ENCODE measurements at regions not wholly inside any gene's neighbourhood (a gene's known extent, or its start where the extent isn't known, plus 50 kb on each side); places are given as distances from the start of the nearest gene placed in this dataset.

GRCh38 chr13:38520041-38520440 is 166.8 kb upstream of the FREM2 start:
- no peak for DNase-seq

GRCh38 chr13:38527140-38527539 is 159.7 kb upstream of the FREM2 start:
- no peak for DNase-seq

- no peak for DNase-seq
Observed at GRCh38 chr13:38528986-38529385, 157.9 kb upstream of the FREM2 start.

GRCh38 chr13:38530492-38530891 is 156.4 kb upstream of the FREM2 start:
- DNase-seq: no peak

- no peak for DNase-seq
Observed at GRCh38 chr13:38535261-38535660, 151.6 kb upstream of the FREM2 start.

GRCh38 chr13:38537051-38537450 is 149.8 kb upstream of the FREM2 start:
- no peak for DNase-seq

GRCh38 chr13:38538422-38538821 is 148.5 kb upstream of the FREM2 start:
- DNase-seq: no peak

- no peak for DNase-seq
Observed at GRCh38 chr13:38539632-38540031, 147.2 kb upstream of the FREM2 start.

GRCh38 chr13:38542601-38543000 is 144.3 kb upstream of the FREM2 start:
- DNase-seq: peak; percentile 16

- DNase-seq: no peak
Observed at GRCh38 chr13:38543561-38543960, 143.3 kb upstream of the FREM2 start.

- no peak for DNase-seq
Observed at GRCh38 chr13:38563739-38564138, 123.1 kb upstream of the FREM2 start.

GRCh38 chr13:38564256-38565150 is 122.4 kb upstream of the FREM2 start:
- no peak for DNase-seq

- DNase-seq: no peak
Observed at GRCh38 chr13:38566023-38566422, 120.9 kb upstream of the FREM2 start.

GRCh38 chr13:38566519-38566918 is 120.4 kb upstream of the FREM2 start:
- DNase-seq: no peak

GRCh38 chr13:38570706-38571105 is 116.2 kb upstream of the FREM2 start:
- no peak for DNase-seq

GRCh38 chr13:38575427-38575826 is 111.5 kb upstream of the FREM2 start:
- DNase-seq: no peak

GRCh38 chr13:38577048-38577447 is 109.8 kb upstream of the FREM2 start:
- peak; percentile 3 for DNase-seq

- peak; percentile 42 for DNase-seq
Observed at GRCh38 chr13:38582133-38582532, 104.7 kb upstream of the FREM2 start.

GRCh38 chr13:38590230-38590629 is 96.6 kb upstream of the FREM2 start:
- no peak for DNase-seq

GRCh38 chr13:38590796-38591507 is 95.9 kb upstream of the FREM2 start:
- no peak for DNase-seq

GRCh38 chr13:38602266-38602665 is 84.6 kb upstream of the FREM2 start:
- peak; percentile 1 for DNase-seq

- DNase-seq: no peak
Observed at GRCh38 chr13:38606699-38607535, 80.0 kb upstream of the FREM2 start.

- DNase-seq: no peak
Observed at GRCh38 chr13:38617936-38618335, 68.9 kb upstream of the FREM2 start.

Measured in EL (cell line).